Osteoblast (primary cell): ENCODE measurements at regions not wholly inside any gene's neighbourhood (a gene's known extent, or its start where the extent isn't known, plus 50 kb on each side); places are given as distances from the start of the nearest gene placed in this dataset.

Experiments
- DNase-seq: peaks from one replicate; pipeline ENCODE4 v3.0.0; 2011; ENCODE audit warnings: low spot score, mixed read lengths; ENCODE audit not compliant: insufficient read length; ENCODE audit errors: missing footprints
- H2AFZ ChIP-seq: 2 replicates; pipeline ENCODE4 v1.6.0; 2011; ENCODE audit warnings: mild to moderate bottlenecking, low read length
- H3K27ac ChIP-seq: 2 replicates; pipeline ENCODE4 v1.5.1; 2011; ENCODE audit warnings: mild to moderate bottlenecking, low read depth, low read length, moderate library complexity
- H3K27me3 ChIP-seq: 2 replicates; pipeline ENCODE4 v1.6.0; 2012; ENCODE audit warnings: mild to moderate bottlenecking, control low read depth, inconsistent platforms, low read length, moderate library complexity; ENCODE audit not compliant: insufficient read depth
- H3K36me3 ChIP-seq: 2 replicates; pipeline ENCODE4 v1.5.1; 2011; ENCODE audit warnings: mild to moderate bottlenecking, low read length, control low read depth, moderate library complexity; ENCODE audit not compliant: insufficient read depth
- H3K4me1 ChIP-seq: 2 replicates; pipeline ENCODE4 v1.5.1; 2011; ENCODE audit warnings: mild to moderate bottlenecking, low read length, control low read depth, moderate library complexity; ENCODE audit not compliant: insufficient read depth
- H3K4me2 ChIP-seq: 2 replicates; pipeline ENCODE4 v1.6.0; 2011; ENCODE audit warnings: mild to moderate bottlenecking, low read length; ENCODE audit not compliant: insufficient read depth
- H3K4me3 ChIP-seq: fragments of 200-600 bp; sonication (generic); 3 replicates; pipeline ENCODE4 v1.5.1; 2012; ENCODE audit warnings: mild to moderate bottlenecking, low read length, inconsistent platforms; ENCODE audit not compliant: insufficient read depth
- H3K79me2 ChIP-seq: 2 replicates; pipeline ENCODE4 v1.6.0; 2012; ENCODE audit warnings: mild to moderate bottlenecking, low read length, control low read depth, inconsistent platforms; ENCODE audit not compliant: insufficient read depth
- H3K9me3 ChIP-seq: 2 replicates; pipeline ENCODE4 v1.5.1; 2011; ENCODE audit warnings: low read depth, low read length, control low read depth
- H4K20me1 ChIP-seq: 2 replicates; pipeline ENCODE4 v1.6.0; 2012; ENCODE audit warnings: mild to moderate bottlenecking, low read length, control low read depth; ENCODE audit not compliant: insufficient read depth
- TF ChIP-seq, protein P1 (sequence below): IDR thresholded peaks from 2 replicates; pipeline ENCODE4 v1.5.1; 2011; ENCODE audit warnings: mild to moderate bottlenecking, low read depth, low read length, moderate library complexity; ENCODE audit errors: extremely low read depth

DNA sequence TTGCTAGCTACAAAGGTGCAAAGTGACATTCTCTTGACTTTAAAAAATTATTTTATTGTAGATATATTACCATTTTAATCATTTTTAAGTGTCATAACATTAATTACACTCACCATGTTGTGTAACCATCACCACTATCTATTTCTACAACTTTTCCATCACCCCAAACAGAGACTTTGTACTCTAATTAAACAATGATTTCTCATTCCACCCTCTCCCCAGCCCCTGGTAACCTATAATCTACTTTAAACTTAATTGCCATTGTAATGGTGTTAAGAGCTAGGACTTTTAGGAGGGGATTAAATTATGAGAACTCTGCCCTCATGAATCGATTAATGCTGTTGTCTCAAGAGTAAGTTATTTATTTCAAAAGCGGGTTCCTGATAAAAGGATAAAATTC, 352.9 kb upstream of the SEL1L start:
- Histone ChIP-seq H3K36me3 (no peaks in the 10 kb centered on the region), H3K4me1 (no peaks in the 10 kb centered on the region), H3K9me3 (no peaks in the 10 kb centered on the region), H3K27ac (no peak overlapping the region), H3K79me2 (no peaks in the 10 kb centered on the region), H2AFZ (no peak overlapping the region), H4K20me1 (no peaks in the 10 kb centered on the region), H3K4me3 (no peak overlapping the region), H3K4me2 (no peak overlapping the region), H3K27me3 (no peaks in the 10 kb centered on the region)
- no peak for DNase-seq
- TF ChIP-seq, protein P1, sequence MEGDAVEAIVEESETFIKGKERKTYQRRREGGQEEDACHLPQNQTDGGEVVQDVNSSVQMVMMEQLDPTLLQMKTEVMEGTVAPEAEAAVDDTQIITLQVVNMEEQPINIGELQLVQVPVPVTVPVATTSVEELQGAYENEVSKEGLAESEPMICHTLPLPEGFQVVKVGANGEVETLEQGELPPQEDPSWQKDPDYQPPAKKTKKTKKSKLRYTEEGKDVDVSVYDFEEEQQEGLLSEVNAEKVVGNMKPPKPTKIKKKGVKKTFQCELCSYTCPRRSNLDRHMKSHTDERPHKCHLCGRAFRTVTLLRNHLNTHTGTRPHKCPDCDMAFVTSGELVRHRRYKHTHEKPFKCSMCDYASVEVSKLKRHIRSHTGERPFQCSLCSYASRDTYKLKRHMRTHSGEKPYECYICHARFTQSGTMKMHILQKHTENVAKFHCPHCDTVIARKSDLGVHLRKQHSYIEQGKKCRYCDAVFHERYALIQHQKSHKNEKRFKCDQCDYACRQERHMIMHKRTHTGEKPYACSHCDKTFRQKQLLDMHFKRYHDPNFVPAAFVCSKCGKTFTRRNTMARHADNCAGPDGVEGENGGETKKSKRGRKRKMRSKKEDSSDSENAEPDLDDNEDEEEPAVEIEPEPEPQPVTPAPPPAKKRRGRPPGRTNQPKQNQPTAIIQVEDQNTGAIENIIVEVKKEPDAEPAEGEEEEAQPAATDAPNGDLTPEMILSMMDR: no peak

DNA sequence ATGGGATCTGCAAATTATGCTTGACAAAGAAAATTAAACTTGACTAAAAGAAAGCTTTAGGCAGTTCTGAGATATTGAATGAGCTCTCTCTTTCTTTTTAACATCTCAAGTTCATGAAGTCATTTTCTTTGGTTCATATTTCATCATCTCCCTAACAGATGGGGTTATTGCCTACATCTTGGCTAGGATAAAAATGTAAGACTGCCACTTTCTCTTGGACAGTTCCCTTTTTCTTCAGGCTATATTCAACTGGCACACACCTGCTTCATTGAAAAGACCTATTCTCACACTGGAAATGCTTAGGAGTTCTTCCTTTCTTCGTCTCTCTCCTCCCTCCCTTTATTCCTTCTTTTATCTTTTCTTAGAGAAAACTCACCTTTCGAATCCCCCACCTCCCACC, 355.9 kb upstream of the SEL1L start:
- Histone ChIP-seq H2AFZ (no peak overlapping the region), H3K79me2 (no peaks in the 10 kb centered on the region), H4K20me1 (no peaks in the 10 kb centered on the region), H3K36me3 (no peaks in the 10 kb centered on the region), H3K9me3 (no peaks in the 10 kb centered on the region), H3K4me2 (no peak overlapping the region), H3K27me3 (no peaks in the 10 kb centered on the region), H3K27ac (no peak overlapping the region), H3K4me1 (no peaks in the 10 kb centered on the region), H3K4me3 (no peak overlapping the region)
- TF ChIP-seq, protein P1: no peak
- no peak for DNase-seq

DNA sequence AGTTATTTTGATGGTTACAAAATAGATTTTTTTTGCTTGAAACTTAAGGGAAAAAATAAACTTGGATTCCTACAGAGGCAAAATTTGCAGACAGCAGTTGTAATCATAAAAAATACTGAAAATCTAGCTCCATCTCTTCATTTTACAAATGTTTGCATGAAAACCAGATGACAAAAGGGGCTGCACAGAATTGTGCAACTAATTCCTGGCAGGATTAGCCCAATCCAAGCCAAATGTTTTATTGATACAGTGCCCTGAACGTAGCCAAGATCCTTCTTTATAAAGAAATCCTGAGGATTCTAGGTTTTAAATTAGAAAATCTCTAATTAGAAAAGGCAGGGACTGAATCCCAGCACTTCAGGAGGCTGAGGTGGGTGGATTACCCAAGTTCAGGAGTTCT, 356.4 kb upstream of the SEL1L start:
- Histone ChIP-seq H3K36me3 (no peaks in the 10 kb centered on the region), H3K4me2 (no peak overlapping the region), H3K9me3 (no peaks in the 10 kb centered on the region), H3K79me2 (no peaks in the 10 kb centered on the region), H2AFZ (no peak overlapping the region), H3K27ac (no peak overlapping the region), H3K4me3 (no peak overlapping the region), H4K20me1 (no peaks in the 10 kb centered on the region), H3K4me1 (no peaks in the 10 kb centered on the region), H3K27me3 (no peaks in the 10 kb centered on the region)
- TF ChIP-seq, protein P1: no peak
- DNase-seq: no peak

DNA sequence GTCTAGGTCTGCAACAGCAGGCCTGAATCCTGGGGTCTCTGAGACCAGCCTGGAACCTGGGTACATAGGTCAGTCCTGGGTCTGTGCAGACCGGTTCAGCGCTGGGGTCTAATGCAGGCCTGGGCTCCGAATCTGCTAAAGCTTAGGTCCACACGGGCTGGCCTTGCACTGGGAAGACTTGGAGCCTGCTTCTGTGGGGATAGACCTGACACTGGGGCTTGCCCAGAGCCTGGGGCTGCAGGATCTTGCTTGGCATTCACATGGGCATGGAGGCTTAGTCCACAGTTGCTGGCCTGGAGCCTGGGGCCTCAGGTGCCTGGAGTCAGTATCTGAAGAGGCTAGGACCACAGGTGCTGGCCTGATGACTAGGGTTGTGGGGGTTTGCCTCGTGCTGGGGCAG, 369.8 kb upstream of the SEL1L start:
- Histone ChIP-seq H3K9me3 (peaks cover 5% of the 10 kb centered on the region), H2AFZ (no peak overlapping the region), H3K27me3 (no peaks in the 10 kb centered on the region), H3K4me1 (no peaks in the 10 kb centered on the region), H3K4me2 (no peak overlapping the region), H3K36me3 (no peaks in the 10 kb centered on the region), H4K20me1 (no peaks in the 10 kb centered on the region), H3K27ac (no peak overlapping the region), H3K4me3 (no peak overlapping the region), H3K79me2 (no peaks in the 10 kb centered on the region)
- TF ChIP-seq, protein P1: no peak
- no peak for DNase-seq
